ENCODE measurements at regions not wholly inside any gene's neighbourhood (a gene's known extent, or its start where the extent isn't known, plus 50 kb on each side); places are given as distances from the start of the nearest gene placed in this dataset.
A peak's percentile ranks its signal among the peaks of the same experiment; 100 is the strongest.

DNA sequence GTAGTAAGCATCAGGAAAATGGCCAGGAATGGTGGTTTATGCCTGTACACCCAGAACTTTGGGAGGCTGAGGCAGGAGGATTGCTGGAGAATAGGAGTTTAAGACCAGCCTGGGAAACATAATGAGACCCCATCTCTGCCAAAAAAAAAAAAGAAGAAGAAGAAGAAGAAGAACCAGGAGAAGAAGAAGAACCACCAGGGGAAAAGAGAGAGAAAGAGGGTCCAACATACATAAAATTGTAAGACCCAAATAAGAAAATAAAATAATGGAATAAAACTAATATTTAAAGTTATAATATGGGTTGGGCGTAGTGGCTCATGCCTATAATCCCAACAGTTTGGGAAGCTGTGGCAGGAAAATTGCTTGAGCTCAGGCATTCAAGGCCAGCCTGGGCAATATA lies 408.4 kb downstream of the ZFHX3 start:
- Histone ChIP-seq H3K9me2 (ENCODE audit: insufficient read depth) (no peaks in the 10 kb centered on the region), H3K4me1 (ENCODE audit: control insufficient read depth in 1 of 2, insufficient read depth in 2 of 2, low read length in 2 of 2) (no peaks in the 10 kb centered on the region), H3K36me3 (ENCODE audit: control insufficient read depth in 1 of 2, insufficient read depth in 2 of 2, low read length in 2 of 2) (no peaks in the 10 kb centered on the region), H2AFZ (ENCODE audit: low read depth, low read length, poor library complexity, severe bottlenecking) (no peak overlapping the region), H3K9me3 (ENCODE audit: control insufficient read depth in 1 of 2, insufficient read depth in 1 of 2, low read depth in 1 of 2, low read length in 2 of 2) (no peaks in the 10 kb centered on the region), H3K79me2 (ENCODE audit: insufficient read depth, low read length) (peaks cover 15% of the 10 kb centered on the region), H3K9ac (ENCODE audit: low read length) (no peak overlapping the region), H3K4me2 (ENCODE audit: low read length) (no peak overlapping the region), H4K20me1 (ENCODE audit: insufficient read depth) (no peaks in the 10 kb centered on the region), H3K27me3 (ENCODE audit: insufficient read depth, low read length) (no peaks in the 10 kb centered on the region), H3K27ac (ENCODE audit: low read depth, low read length) (no peak overlapping the region), H3K4me3 (replicated peaks in 1 of 2; ENCODE audit: low read depth in 1 of 2, low read length in 2 of 2) (no peak overlapping the region)
- ChIA-PET POLR2A (no interaction called here), CTCF (no interaction called here), RAD21 (ENCODE audit: low non-redundant PET in 1 of 2, low total read pairs in 2 of 2, uncharacterized antibody in 2 of 2, unreplicated experiment in 2 of 2) (no interaction called here)
- TF ChIP-seq, protein P1, sequence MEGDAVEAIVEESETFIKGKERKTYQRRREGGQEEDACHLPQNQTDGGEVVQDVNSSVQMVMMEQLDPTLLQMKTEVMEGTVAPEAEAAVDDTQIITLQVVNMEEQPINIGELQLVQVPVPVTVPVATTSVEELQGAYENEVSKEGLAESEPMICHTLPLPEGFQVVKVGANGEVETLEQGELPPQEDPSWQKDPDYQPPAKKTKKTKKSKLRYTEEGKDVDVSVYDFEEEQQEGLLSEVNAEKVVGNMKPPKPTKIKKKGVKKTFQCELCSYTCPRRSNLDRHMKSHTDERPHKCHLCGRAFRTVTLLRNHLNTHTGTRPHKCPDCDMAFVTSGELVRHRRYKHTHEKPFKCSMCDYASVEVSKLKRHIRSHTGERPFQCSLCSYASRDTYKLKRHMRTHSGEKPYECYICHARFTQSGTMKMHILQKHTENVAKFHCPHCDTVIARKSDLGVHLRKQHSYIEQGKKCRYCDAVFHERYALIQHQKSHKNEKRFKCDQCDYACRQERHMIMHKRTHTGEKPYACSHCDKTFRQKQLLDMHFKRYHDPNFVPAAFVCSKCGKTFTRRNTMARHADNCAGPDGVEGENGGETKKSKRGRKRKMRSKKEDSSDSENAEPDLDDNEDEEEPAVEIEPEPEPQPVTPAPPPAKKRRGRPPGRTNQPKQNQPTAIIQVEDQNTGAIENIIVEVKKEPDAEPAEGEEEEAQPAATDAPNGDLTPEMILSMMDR (IDR thresholded peaks at IDR 0.05 in 2 of 3, conservative IDR thresholded peaks at IDR 0.05 in 1 of 3; ENCODE audit: borderline replicate concordance in 1 of 3, insufficient read depth in 1 of 3, low read depth in 2 of 3, low read length in 2 of 3): no peak
- TF ChIP-seq TCF7L2 (IDR thresholded peaks at IDR 0.05; ENCODE audit: borderline replicate concordance, extremely low read depth, insufficient read depth, insufficient read length) (no peak), ELF1 (IDR thresholded peaks at IDR 0.05; ENCODE audit: borderline replicate concordance, low read depth) (no peak), EGR1 (IDR thresholded peaks at IDR 0.05; ENCODE audit: low read depth) (no peak), CBX3 (IDR thresholded peaks at IDR 0.05; ENCODE audit: low read depth) (0 out of 2 replicates have a peak, but pooled peaks have one; percentile 31)
- TF ChIP-seq, protein P2, sequence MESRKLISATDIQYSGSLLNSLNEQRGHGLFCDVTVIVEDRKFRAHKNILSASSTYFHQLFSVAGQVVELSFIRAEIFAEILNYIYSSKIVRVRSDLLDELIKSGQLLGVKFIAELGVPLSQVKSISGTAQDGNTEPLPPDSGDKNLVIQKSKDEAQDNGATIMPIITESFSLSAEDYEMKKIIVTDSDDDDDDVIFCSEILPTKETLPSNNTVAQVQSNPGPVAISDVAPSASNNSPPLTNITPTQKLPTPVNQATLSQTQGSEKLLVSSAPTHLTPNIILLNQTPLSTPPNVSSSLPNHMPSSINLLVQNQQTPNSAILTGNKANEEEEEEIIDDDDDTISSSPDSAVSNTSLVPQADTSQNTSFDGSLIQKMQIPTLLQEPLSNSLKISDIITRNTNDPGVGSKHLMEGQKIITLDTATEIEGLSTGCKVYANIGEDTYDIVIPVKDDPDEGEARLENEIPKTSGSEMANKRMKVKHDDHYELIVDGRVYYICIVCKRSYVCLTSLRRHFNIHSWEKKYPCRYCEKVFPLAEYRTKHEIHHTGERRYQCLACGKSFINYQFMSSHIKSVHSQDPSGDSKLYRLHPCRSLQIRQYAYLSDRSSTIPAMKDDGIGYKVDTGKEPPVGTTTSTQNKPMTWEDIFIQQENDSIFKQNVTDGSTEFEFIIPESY (IDR thresholded peaks at IDR 0.05; ENCODE audit: extremely low read depth, insufficient replicate concordance, low read length): no peak
- DNase-seq (ENCODE audit: low read depth, low spot score): no peak
- ATAC-seq: no peak
- intact Hi-C loops (cut with micrococcal nuclease): no loop called here
- BruUV-seq (replicated peaks): no TSS peak

All from HCT116 (cell line).